NCI-H1092 treated with DMSO at 0.1 percent for 48 hours (cell line): ENCODE measurements at regions not wholly inside any gene's neighbourhood (a gene's known extent, or its start where the extent isn't known, plus 50 kb on each side); places are given as distances from the start of the nearest gene placed in this dataset.
"Not testable (repeated sequence)": the region's sequence is repeated elsewhere in the genome, so short reads cannot be mapped to it uniquely, and the experiment has no call there.

Experiments used
- DNase-seq: peaks from one replicate; lab custom pipeline; 2025; lab: John Stamatoyannopoulos, UW

DNA sequence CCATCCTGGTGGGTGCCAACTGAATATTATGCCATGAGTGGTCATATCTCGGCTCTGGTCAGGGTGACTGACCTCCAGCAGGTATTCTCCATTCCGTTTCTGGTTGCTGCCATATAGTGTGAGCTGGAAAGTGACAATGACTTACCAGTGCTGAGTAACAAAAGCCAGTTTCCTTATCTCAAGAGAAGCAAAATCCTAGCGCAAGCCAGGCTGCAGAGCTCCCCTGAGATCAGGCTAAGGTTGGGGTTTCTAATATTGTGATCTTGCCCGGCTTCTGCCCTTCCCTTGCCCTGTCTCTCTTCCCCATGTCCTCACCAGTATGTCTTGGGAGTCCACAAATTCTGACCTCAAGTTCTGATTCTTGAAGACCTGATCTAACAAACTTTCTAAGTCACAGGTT lies 271.3 kb upstream of the SPTLC3 start:
- DNase-seq = no peak

DNA sequence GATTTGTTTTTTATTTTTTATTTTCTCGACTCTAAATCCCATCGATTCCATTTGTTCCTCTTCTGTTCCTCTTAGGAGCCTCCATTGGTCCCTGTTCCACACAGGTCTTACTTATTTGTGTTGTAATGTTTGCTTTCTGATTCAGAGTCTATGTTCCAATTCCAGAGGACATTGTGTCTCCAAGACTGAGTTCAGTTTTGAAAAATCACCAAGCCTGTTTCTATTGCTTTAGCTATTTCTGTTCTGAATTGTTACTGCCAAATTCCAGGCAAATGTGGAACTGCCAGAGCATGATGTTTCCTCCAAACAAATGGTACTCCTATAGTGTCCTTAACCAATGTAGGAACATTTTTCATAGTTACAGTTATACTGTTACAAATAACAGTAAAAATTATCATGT lies 270.9 kb upstream of the SPTLC3 start:
- DNase-seq = no peak

DNA sequence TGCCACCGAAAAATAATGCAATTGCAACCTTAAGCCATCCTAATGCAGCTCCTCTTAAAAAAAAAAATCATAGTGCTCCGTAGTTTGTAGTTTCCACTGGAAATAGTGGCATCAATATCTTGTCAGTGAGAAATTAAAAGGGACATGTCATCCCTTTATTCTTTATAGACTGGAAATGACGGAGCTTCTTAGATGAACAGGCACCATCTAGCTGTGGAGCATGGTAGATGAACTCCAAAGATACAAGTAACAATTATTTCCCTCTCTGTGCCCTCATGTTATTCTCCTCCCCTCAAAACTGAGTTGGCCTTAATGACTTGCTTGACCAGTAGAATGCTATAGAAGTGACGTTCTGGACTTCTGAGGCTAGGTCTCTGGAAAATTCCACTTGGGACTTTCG lies 268.1 kb upstream of the SPTLC3 start:
- no peak for DNase-seq

- DNase-seq = no peak
Observed at GRCh38 chr20:12744037-12744436, 264.7 kb upstream of the SPTLC3 start.

GRCh38 chr20:12748359-12748994 lies 260.3 kb upstream of the SPTLC3 start:
- no peak for DNase-seq

- DNase-seq = no peak
Observed at GRCh38 chr20:12750221-12750620, 258.6 kb upstream of the SPTLC3 start.

- DNase-seq = not testable (repeated sequence)
Observed at GRCh38 chr20:12752900-12753693, 255.7 kb upstream of the SPTLC3 start.

DNA sequence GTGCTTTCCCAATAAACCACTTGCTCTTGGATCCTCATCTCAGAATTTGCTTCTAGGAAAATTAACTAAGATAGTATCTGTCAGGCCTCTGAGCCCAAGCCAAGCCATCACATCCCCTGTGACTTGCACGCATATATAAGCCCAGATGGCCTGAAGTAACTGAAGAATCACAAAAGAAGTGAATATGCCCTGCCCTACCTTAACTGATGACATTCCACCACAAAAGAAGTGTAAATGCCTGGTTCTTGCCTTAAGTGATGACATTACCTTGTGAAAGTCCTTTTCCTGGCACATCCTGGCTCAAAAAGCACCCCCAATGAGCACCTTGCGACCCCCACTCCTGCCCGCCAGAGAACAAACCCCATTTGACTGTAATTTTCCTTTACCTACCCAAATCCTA lies 255.0 kb upstream of the SPTLC3 start:
- not testable (repeated sequence) for DNase-seq

- DNase-seq = not testable (repeated sequence)
Observed at GRCh38 chr20:12759493-12759892, 249.3 kb upstream of the SPTLC3 start.

DNA sequence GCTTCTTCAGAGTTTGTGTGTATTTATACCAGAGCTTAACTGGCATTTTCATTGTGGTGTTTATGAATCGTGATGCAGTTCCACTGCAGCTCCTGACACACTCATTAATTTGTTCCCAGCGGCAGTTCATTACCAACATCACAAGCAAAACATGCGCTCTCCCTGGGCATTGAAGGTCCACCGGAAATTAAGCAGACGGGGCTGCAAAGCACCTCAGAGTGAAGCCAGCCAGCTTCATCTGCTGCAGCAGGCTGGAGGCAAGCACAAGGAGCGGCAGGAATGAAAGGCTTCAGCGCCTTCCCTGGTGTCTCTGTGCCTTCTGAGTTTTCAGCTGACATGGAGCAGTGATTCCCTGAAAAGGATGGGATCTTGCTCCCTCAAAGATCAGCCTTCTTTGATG lies 246.0 kb upstream of the SPTLC3 start:
- DNase-seq = no peak

GRCh38 chr20:12763406-12763805 lies 245.4 kb upstream of the SPTLC3 start:
- no peak for DNase-seq

GRCh38 chr20:12764053-12764452 lies 244.7 kb upstream of the SPTLC3 start:
- no peak for DNase-seq

DNA sequence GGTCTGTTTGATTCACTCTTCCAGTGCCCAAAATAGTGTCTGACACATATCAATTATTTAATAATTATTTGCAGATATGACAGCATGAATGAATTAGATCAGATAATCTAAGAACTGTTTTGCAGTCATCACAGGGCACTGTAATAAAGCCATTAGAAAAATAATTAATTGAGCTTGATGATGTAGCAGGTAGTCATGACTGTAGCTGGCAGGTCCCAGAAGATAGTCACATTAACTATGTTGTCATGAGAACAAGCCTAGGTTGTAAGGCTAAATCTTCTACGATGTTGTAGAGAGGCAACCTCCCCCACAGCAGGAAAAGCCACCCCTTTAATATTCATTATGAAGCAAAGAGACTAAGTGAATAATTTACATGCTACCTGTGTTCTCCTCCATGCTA lies 243.9 kb upstream of the SPTLC3 start:
- DNase-seq = no peak

- DNase-seq = no peak
Observed at GRCh38 chr20:12773936-12774335, 234.8 kb upstream of the SPTLC3 start.

DNA sequence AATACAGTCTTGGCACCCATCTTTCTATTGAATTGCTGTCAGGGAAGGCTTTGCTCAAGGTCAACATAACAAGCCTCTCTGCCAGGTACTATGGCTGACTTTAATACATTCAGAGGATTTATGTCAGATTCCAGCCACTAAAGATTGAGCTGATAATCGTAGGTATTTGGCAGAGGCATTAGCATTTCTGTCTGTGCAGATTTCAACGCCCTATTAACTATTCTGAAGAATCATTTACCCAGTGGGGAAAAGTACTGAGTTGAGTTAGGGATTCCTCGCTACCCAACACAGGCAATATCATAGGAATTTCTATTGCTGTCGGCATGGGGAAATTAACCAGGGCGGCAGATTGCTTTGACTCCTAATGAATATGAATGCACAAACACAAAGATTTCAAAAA lies 233.7 kb upstream of the SPTLC3 start:
- DNase-seq = no peak

DNA sequence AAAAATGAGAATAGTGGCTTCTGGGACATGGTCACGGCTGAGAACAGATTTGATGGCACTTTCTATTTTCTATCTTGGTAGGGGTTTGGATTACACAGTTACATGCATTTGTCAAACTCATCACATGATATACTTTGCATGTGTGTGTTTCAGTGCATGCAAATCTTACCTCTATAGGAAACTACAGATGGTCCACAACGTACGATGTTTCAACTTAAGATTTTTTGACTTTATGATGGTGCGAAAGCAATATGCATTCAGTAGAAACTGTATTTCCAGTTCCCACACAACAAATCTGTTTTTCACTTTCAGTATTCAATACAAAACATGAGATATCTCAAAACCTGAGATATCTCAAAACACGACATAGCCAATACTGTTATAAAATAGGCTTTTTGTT lies 231.8 kb upstream of the SPTLC3 start:
- no peak for DNase-seq

- DNase-seq = no peak
Observed at GRCh38 chr20:12786276-12786675, 222.5 kb upstream of the SPTLC3 start.

DNA sequence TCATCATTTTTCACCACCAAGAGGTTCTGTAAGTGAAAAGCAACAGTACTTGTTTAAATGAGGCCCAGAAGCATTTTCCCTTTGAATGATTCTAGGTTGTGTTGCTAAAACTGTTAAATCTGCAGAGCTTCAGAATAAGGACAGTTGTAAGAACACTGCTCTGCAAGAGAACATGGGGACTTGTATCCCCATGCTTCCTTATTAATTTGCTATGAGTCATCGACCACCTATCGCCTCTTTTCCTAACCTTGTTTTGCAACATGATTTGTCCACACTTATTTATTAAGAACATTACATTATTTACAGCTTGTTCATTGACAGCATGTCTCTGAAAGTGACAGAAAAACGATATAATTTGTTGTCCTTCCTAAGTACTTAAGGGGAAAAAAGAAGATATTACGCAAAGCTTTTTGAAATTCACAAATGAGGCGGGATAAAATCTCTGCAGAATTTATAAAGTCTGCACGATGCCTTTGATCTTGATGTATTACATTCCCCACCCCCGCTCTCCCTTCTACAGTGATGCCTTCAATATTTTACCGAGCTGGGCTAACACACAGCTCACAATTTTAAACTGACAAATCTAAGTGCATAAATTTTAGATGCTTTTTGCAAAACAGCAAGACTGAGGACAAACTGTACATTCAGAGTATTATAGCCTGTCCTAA lies 220.0 kb upstream of the SPTLC3 start:
- DNase-seq = no peak

DNA sequence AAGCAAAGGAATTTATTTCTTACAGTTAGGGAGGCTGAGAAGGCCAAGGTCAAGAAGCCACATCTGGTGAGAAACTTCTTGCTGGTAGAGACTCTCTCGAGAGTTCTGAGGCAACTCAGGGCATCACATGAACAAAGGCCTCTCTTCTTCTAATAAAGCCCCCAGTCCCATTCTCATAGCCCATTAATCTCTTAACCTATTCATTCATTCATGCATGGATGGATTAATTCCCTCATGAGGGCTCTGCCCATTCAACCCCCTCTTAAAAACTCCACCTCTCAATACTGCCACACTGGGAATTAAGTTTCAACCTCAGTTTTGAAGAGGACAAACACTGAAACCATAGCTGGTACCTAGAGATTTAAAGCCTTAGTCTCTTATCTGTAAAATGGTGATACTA lies 217.9 kb upstream of the SPTLC3 start:
- no peak for DNase-seq

GRCh38 chr20:12798286-12798685 lies 210.5 kb upstream of the SPTLC3 start:
- no peak for DNase-seq

DNA sequence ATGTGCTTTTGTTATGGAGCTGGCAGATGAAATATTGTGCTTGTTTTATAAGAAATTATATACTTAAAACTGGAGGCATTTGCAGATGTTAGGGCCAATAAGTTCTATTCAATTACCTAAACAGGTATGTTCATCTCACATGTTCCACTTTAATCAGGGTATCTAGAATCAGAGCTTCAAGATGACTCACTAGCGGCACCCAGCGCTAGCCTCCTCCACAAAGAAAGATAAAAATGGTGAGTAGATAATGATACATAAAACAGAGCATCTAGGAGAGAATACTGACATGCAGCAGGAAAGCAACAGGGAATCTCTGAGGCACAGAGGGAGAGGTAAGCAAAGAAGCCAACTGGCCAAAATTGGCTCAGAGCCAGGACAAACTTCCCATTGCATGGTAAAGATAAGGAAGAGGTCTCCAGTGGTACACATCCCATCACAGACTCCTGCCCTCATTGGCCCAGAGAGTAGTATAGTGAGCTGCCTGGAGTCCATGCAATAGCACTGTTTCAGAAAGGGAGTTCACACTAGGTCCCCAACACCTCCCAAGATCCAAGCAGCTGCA lies 200.7 kb upstream of the SPTLC3 start:
- DNase-seq = no peak

GRCh38 chr20:12815231-12815768 lies 193.5 kb upstream of the SPTLC3 start:
- no peak for DNase-seq
